ENCODE measurements at regions not wholly inside any gene's neighbourhood (a gene's known extent, or its start where the extent isn't known, plus 50 kb on each side); places are given as distances from the start of the nearest gene placed in this dataset.
A peak's percentile ranks its signal among the peaks of the same experiment; 100 is the strongest.
"Not testable (repeated sequence)": the region's sequence is repeated elsewhere in the genome, so short reads cannot be mapped to it uniquely, and the experiment has no call there.

- no peaks in the 10 kb centered on the region for H3K9me3 ChIP-seq (ENCODE audit: insufficient read depth, low read length, severe bottlenecking)
- H2AFZ ChIP-seq (ENCODE audit: low read depth, low read length), result no peak overlapping the region
- H3K4me2 ChIP-seq (ENCODE audit: insufficient read depth, low read length), result no peak overlapping the region
- H3K9ac ChIP-seq (ENCODE audit: low read depth, low read length), result no peak overlapping the region
- H3K4me3 ChIP-seq (ENCODE audit: low read depth in 1 of 2, low read length in 2 of 2), result no peak overlapping the region
- no peaks in the 10 kb centered on the region for H3K27me3 ChIP-seq (ENCODE audit: insufficient read depth, low read length, poor library complexity)
- no peak for ATAC-seq (ENCODE audit: insufficient read depth, low read depth)
- TF ChIP-seq CTCF (IDR thresholded peaks at IDR 0.05; ENCODE audit: borderline replicate concordance, extremely low read depth, low read length, poor library complexity, severe bottlenecking) (no peak), EZH2 (IDR thresholded peaks at IDR 0.05; ENCODE audit: borderline replicate concordance, low read depth, low read length, severe bottlenecking) (no peak)
- H4K20me1 ChIP-seq (ENCODE audit: insufficient read depth, low read length), result no peaks in the 10 kb centered on the region
- H3K79me2 ChIP-seq (ENCODE audit: insufficient read depth, low read length), result no peaks in the 10 kb centered on the region
- no peaks in the 10 kb centered on the region for H3K4me1 ChIP-seq (ENCODE audit: insufficient read depth, low read length)
- H3K27ac ChIP-seq (ENCODE audit: low read length), result no peak overlapping the region
- no peak for DNase-seq
- no peaks in the 10 kb centered on the region for H3K36me3 ChIP-seq (ENCODE audit: insufficient read depth, low read length)
Measured at GRCh38 chr2:44053456-44053855, 57.7 kb upstream of the LRPPRC start.

DNA sequence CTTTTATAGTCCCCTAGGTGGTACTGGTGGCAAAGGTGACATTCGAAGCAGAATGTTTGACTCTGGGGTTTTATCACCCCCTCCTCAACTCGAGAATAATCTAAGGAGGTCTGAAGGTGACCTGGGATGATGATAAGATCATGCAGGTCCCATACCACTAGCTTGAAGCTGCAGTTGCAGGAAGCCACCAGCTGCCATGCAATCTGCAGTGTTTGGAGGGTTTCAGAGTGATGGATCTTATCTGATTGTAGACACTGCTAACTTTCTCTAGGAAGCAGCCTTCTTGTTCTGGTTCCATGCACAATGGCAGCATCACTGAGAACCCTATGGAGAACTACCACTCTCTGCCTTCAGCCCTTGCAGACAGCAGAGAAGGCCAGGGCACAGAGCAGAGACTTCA lies 59.4 kb upstream of the LRPPRC start:
- Histone ChIP-seq H3K4me3 (ENCODE audit: low read depth in 1 of 2, low read length in 2 of 2) (no peak overlapping the region), H3K9ac (ENCODE audit: low read depth, low read length) (no peak overlapping the region), H3K4me2 (ENCODE audit: insufficient read depth, low read length) (no peak overlapping the region), H3K79me2 (ENCODE audit: insufficient read depth, low read length) (no peaks in the 10 kb centered on the region), H3K9me3 (ENCODE audit: insufficient read depth, low read length, severe bottlenecking) (no peaks in the 10 kb centered on the region), H2AFZ (ENCODE audit: low read depth, low read length) (no peak overlapping the region), H3K27me3 (ENCODE audit: insufficient read depth, low read length, poor library complexity) (no peaks in the 10 kb centered on the region), H3K27ac (ENCODE audit: low read length) (no peak overlapping the region), H3K36me3 (ENCODE audit: insufficient read depth, low read length) (no peaks in the 10 kb centered on the region), H4K20me1 (ENCODE audit: insufficient read depth, low read length) (no peaks in the 10 kb centered on the region), H3K4me1 (ENCODE audit: insufficient read depth, low read length) (no peaks in the 10 kb centered on the region)
- no peak for DNase-seq
- TF ChIP-seq EZH2 (IDR thresholded peaks at IDR 0.05; ENCODE audit: borderline replicate concordance, low read depth, low read length, severe bottlenecking) (no peak), CTCF (IDR thresholded peaks at IDR 0.05; ENCODE audit: borderline replicate concordance, extremely low read depth, low read length, poor library complexity, severe bottlenecking) (no peak)
- ATAC-seq (ENCODE audit: insufficient read depth, low read depth), result peak; percentile 53; the same call in 2 of the 3 replicates

GRCh38 chr2:44055664-44056063 lies 59.9 kb upstream of the LRPPRC start:
- no peak for ATAC-seq (ENCODE audit: insufficient read depth, low read depth)
- H3K27me3 ChIP-seq (ENCODE audit: insufficient read depth, low read length, poor library complexity), result no peaks in the 10 kb centered on the region
- no peaks in the 10 kb centered on the region for H4K20me1 ChIP-seq (ENCODE audit: insufficient read depth, low read length)
- no peak overlapping the region for H3K4me3 ChIP-seq (ENCODE audit: low read depth in 1 of 2, low read length in 2 of 2)
- no peak overlapping the region for H2AFZ ChIP-seq (ENCODE audit: low read depth, low read length)
- no peaks in the 10 kb centered on the region for H3K79me2 ChIP-seq (ENCODE audit: insufficient read depth, low read length)
- no peak for DNase-seq
- no peaks in the 10 kb centered on the region for H3K9me3 ChIP-seq (ENCODE audit: insufficient read depth, low read length, severe bottlenecking)
- no peak overlapping the region for H3K4me2 ChIP-seq (ENCODE audit: insufficient read depth, low read length)
- H3K4me1 ChIP-seq (ENCODE audit: insufficient read depth, low read length), result no peaks in the 10 kb centered on the region
- TF ChIP-seq CTCF (IDR thresholded peaks at IDR 0.05; ENCODE audit: borderline replicate concordance, extremely low read depth, low read length, poor library complexity, severe bottlenecking) (no peak), EZH2 (IDR thresholded peaks at IDR 0.05; ENCODE audit: borderline replicate concordance, low read depth, low read length, severe bottlenecking) (no peak)
- H3K9ac ChIP-seq (ENCODE audit: low read depth, low read length), result no peak overlapping the region
- H3K36me3 ChIP-seq (ENCODE audit: insufficient read depth, low read length), result no peaks in the 10 kb centered on the region
- H3K27ac ChIP-seq (ENCODE audit: low read length), result no peak overlapping the region

DNA sequence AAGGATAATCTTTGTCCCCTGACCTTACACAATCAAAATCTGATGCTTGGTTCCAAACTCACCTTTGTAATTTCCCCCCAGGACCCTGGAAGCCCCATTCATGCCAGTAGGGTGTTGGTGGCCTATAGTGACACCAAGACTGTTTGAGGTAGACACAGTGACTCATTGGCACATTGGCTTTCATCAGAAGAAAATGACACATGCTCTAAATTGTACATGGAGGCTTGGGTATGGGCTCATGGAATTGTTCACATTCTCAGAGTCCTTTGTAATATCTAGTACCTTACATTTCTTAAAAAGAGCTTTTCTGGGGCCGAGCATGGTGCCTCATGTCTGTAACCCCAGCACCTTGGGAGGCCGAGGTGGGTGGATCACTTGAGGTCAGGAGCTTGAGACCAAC lies 61.2 kb upstream of the LRPPRC start:
- Histone ChIP-seq H2AFZ (ENCODE audit: low read depth, low read length) (no peak overlapping the region), H3K27ac (ENCODE audit: low read length) (no peak overlapping the region), H3K36me3 (ENCODE audit: insufficient read depth, low read length) (no peaks in the 10 kb centered on the region), H3K79me2 (ENCODE audit: insufficient read depth, low read length) (no peaks in the 10 kb centered on the region), H3K4me1 (ENCODE audit: insufficient read depth, low read length) (no peaks in the 10 kb centered on the region), H3K27me3 (ENCODE audit: insufficient read depth, low read length, poor library complexity) (no peaks in the 10 kb centered on the region), H3K9ac (ENCODE audit: low read depth, low read length) (no peak overlapping the region), H3K9me3 (ENCODE audit: insufficient read depth, low read length, severe bottlenecking) (no peaks in the 10 kb centered on the region), H3K4me2 (ENCODE audit: insufficient read depth, low read length) (no peak overlapping the region), H4K20me1 (ENCODE audit: insufficient read depth, low read length) (no peaks in the 10 kb centered on the region), H3K4me3 (ENCODE audit: low read depth in 1 of 2, low read length in 2 of 2) (no peak overlapping the region)
- TF ChIP-seq CTCF (IDR thresholded peaks at IDR 0.05; ENCODE audit: borderline replicate concordance, extremely low read depth, low read length, poor library complexity, severe bottlenecking), result no peak
- ATAC-seq (ENCODE audit: insufficient read depth, low read depth) (no peak), DNase-seq (no peak)

GRCh38 chr2:44060286-44060685 lies 64.5 kb upstream of the LRPPRC start:
- H3K9ac ChIP-seq (ENCODE audit: low read depth, low read length); H2AFZ ChIP-seq (ENCODE audit: low read depth, low read length); H3K27ac ChIP-seq (ENCODE audit: low read length); DNase-seq; H3K9me3 ChIP-seq (ENCODE audit: insufficient read depth, low read length, severe bottlenecking); H4K20me1 ChIP-seq (ENCODE audit: insufficient read depth, low read length); H3K4me2 ChIP-seq (ENCODE audit: insufficient read depth, low read length); H3K4me1 ChIP-seq (ENCODE audit: insufficient read depth, low read length); H3K36me3 ChIP-seq (ENCODE audit: insufficient read depth, low read length); H3K79me2 ChIP-seq (ENCODE audit: insufficient read depth, low read length); H3K27me3 ChIP-seq (ENCODE audit: insufficient read depth, low read length, poor library complexity); H3K4me3 ChIP-seq (ENCODE audit: low read depth in 1 of 2, low read length in 2 of 2); ATAC-seq (ENCODE audit: insufficient read depth, low read depth): not testable (repeated sequence)

Data from DND-41 (cell line).